ENCODE measurements at regions not wholly inside any gene's neighbourhood (a gene's known extent, or its start where the extent isn't known, plus 50 kb on each side); places are given as distances from the start of the nearest gene placed in this dataset.

DNA sequence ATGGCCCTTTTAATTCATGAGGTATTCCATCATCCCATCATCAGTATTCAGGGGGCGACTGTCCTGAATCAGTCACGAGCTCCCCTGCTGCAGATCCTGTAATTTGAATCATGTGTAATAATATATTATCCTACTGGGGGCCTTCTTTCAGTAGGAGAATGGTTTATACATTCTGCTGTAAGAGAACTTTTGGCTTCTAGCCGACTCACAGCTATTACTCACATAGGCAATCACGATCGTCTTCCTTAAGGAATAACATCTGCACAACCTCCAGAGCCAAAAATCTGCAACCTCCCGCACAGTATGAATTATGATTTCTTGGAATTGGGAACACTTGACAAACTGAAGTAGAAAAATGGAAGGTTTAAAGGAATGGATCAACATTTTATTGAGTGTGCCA, 343.0 kb downstream of the USP25 start:
- TF ChIP-seq POLR2AphosphoS5 (IDR thresholded peaks at IDR 0.05) = no peak
- TF ChIP-seq, protein P1, sequence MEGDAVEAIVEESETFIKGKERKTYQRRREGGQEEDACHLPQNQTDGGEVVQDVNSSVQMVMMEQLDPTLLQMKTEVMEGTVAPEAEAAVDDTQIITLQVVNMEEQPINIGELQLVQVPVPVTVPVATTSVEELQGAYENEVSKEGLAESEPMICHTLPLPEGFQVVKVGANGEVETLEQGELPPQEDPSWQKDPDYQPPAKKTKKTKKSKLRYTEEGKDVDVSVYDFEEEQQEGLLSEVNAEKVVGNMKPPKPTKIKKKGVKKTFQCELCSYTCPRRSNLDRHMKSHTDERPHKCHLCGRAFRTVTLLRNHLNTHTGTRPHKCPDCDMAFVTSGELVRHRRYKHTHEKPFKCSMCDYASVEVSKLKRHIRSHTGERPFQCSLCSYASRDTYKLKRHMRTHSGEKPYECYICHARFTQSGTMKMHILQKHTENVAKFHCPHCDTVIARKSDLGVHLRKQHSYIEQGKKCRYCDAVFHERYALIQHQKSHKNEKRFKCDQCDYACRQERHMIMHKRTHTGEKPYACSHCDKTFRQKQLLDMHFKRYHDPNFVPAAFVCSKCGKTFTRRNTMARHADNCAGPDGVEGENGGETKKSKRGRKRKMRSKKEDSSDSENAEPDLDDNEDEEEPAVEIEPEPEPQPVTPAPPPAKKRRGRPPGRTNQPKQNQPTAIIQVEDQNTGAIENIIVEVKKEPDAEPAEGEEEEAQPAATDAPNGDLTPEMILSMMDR (IDR thresholded peaks at IDR 0.05 in 8 of 11, conservative IDR thresholded peaks at IDR 0.05 in 3 of 11) = no peak
- TF ChIP-seq POLR2A (IDR thresholded peaks at IDR 0.05) = no peak

Measured in spleen (tissue), 7 donors.